WTC11 (cell line): ENCODE measurements at regions not wholly inside any gene's neighbourhood (a gene's known extent, or its start where the extent isn't known, plus 50 kb on each side); places are given as distances from the start of the nearest gene placed in this dataset.
"Not testable (repeated sequence)": the region's sequence is repeated elsewhere in the genome, so short reads cannot be mapped to it uniquely, and the experiment has no call there.

Source experiments
- ATAC-seq: fragments of 200-7000 bp; cut with Tn5 transposase; 2 replicates; pipeline ENCODE4 v1.10.0; 2021; ENCODE audit warnings: mild to moderate bottlenecking, moderate library complexity
- CTCF ChIA-PET: fragments of 300-600 bp; sonication (Branson Sonifier 250); formaldehyde crosslinking; loops from one replicate; lab custom pipeline; 2021; ENCODE audit warnings: antibody characterized with exemption; lab: Charles Lee
- POLR2A ChIA-PET: fragments of 350-600 bp; sonication (Branson Sonifier 250); formaldehyde crosslinking; loops from one replicate; lab custom pipeline; 2021; ENCODE audit warnings: antibody characterized with exemption; lab: Charles Lee
- DNase-seq: peaks from one replicate; pipeline ENCODE4 v3.0.0; 2021; ENCODE audit warnings: low spot score
- H3K27ac Mint-ChIP-seq: 2 replicates; pipeline ENCODE4 v1.8.0; 2021; ENCODE audit warnings: mixed read lengths
- H3K27me3 Mint-ChIP-seq: 2 replicates; pipeline ENCODE4 v1.8.0; 2021; ENCODE audit warnings: low read depth, mild to moderate bottlenecking, moderate library complexity, mixed read lengths
- H3K36me3 Mint-ChIP-seq: 2 replicates; pipeline ENCODE4 v1.8.0; 2021; ENCODE audit warnings: mixed read lengths
- H3K4me1 Mint-ChIP-seq: 2 replicates; pipeline ENCODE4 v1.8.0; 2022; ENCODE audit warnings: mixed read lengths
- H3K4me3 Mint-ChIP-seq: 2 replicates; pipeline ENCODE4 v1.8.0; 2021; ENCODE audit warnings: mild to moderate bottlenecking, moderate library complexity, mixed read lengths
- H3K9me3 Mint-ChIP-seq: 2 replicates; pipeline ENCODE4 v1.8.0; 2021; ENCODE audit warnings: mixed read lengths
- ATF6 ChIP-seq: sonication (generic); formaldehyde crosslinking; IDR thresholded peaks from 2 replicates; pipeline ENCODE4 v1.8.1; 2023; ENCODE audit warnings: mild to moderate bottlenecking, missing genetic modification reagents
- EMX1 ChIP-seq: fragments of 250-450 bp; sonication (Bioruptor Pico); IDR thresholded peaks from 2 replicates; pipeline ENCODE4 v1.8.0; 2021; ENCODE audit warnings: mild to moderate bottlenecking
- ETV6 ChIP-seq: sonication (generic); formaldehyde crosslinking; IDR thresholded peaks from 2 replicates; pipeline ENCODE4 v1.8.1; 2022; ENCODE audit warnings: mild to moderate bottlenecking, missing genetic modification reagents
- FOXJ3 ChIP-seq: sonication (generic); formaldehyde crosslinking; IDR thresholded peaks from 2 replicates; pipeline ENCODE4 v1.9.0; 2021; ENCODE audit warnings: missing genetic modification reagents, mild to moderate bottlenecking, borderline replicate concordance
- FOXK1 ChIP-seq: sonication (generic); formaldehyde crosslinking; IDR thresholded peaks from 2 replicates; pipeline ENCODE4 v1.8.0; 2022; ENCODE audit warnings: mild to moderate bottlenecking, moderate library complexity, missing genetic modification reagents
- FOXP1 ChIP-seq: sonication (generic); formaldehyde crosslinking; IDR thresholded peaks from 2 replicates; pipeline ENCODE4 v1.8.0; 2022; ENCODE audit warnings: missing genetic modification reagents, mild to moderate bottlenecking, moderate library complexity, borderline replicate concordance
- IRF2 ChIP-seq: sonication (generic); formaldehyde crosslinking; IDR thresholded peaks from 2 replicates; pipeline ENCODE4 v1.8.0; 2022; ENCODE audit warnings: low read depth, missing genetic modification reagents, borderline replicate concordance
- KAT7 ChIP-seq: sonication (generic); formaldehyde crosslinking; IDR thresholded peaks from 2 replicates; pipeline ENCODE4 v1.8.1; 2023; ENCODE audit warnings: missing genetic modification reagents, mild to moderate bottlenecking, borderline replicate concordance
- NFATC4 ChIP-seq: fragments of 250-450 bp; sonication (Bioruptor Pico); IDR thresholded peaks from 2 replicates; pipeline ENCODE4 v1.9.0; 2021; ENCODE audit warnings: mild to moderate bottlenecking
- NFYB ChIP-seq: sonication (generic); formaldehyde crosslinking; conservative IDR thresholded peaks from 2 replicates; pipeline ENCODE4 v1.8.0; 2022; ENCODE audit warnings: low read depth, missing genetic modification reagents
- NR1H2 ChIP-seq: sonication (generic); formaldehyde crosslinking; IDR thresholded peaks from 2 replicates; pipeline ENCODE4 v1.9.0; 2021; ENCODE audit warnings: mild to moderate bottlenecking, moderate library complexity, missing genetic modification reagents
- OVOL2 ChIP-seq: fragments of 250-450 bp; sonication (Bioruptor Pico); IDR thresholded peaks from 2 replicates; pipeline ENCODE4 v1.9.0; 2021; ENCODE audit warnings: mild to moderate bottlenecking, borderline replicate concordance
- STAT6 ChIP-seq: sonication (generic); formaldehyde crosslinking; conservative IDR thresholded peaks from 2 replicates; pipeline ENCODE4 v1.8.1; 2023; ENCODE audit warnings: mild to moderate bottlenecking, low read depth, missing genetic modification reagents, moderate library complexity
- TEAD1 ChIP-seq: sonication (generic); formaldehyde crosslinking; IDR thresholded peaks from 2 replicates; pipeline ENCODE4 v1.8.0; 2022; ENCODE audit warnings: mild to moderate bottlenecking, missing genetic modification reagents
- USF2 ChIP-seq: sonication (generic); formaldehyde crosslinking; IDR thresholded peaks from 2 replicates; pipeline ENCODE4 v1.8.1; 2023; ENCODE audit warnings: mild to moderate bottlenecking, missing genetic modification reagents, moderate library complexity
- ZNF232 ChIP-seq: sonication (generic); formaldehyde crosslinking; IDR thresholded peaks from 2 replicates; pipeline ENCODE4 v1.8.0; 2022; ENCODE audit warnings: mild to moderate bottlenecking, missing genetic modification reagents
- ZNF317 ChIP-seq: sonication (generic); formaldehyde crosslinking; IDR thresholded peaks from 2 replicates; pipeline ENCODE4 v1.8.1; 2023; ENCODE audit warnings: low read depth, mild to moderate bottlenecking, moderate library complexity, missing genetic modification reagents, borderline replicate concordance
- ZNF416 ChIP-seq: fragments of 250-450 bp; sonication (Bioruptor Pico); IDR thresholded peaks from 2 replicates; pipeline ENCODE4 v1.9.0; 2021; ENCODE audit warnings: mild to moderate bottlenecking, inconsistent platforms
- TF ChIP-seq, protein P1 (sequence below): sonication (generic); formaldehyde crosslinking; IDR thresholded peaks from 2 replicates; pipeline ENCODE4 v1.8.0; 2022; ENCODE audit warnings: missing genetic modification reagents

DNA sequence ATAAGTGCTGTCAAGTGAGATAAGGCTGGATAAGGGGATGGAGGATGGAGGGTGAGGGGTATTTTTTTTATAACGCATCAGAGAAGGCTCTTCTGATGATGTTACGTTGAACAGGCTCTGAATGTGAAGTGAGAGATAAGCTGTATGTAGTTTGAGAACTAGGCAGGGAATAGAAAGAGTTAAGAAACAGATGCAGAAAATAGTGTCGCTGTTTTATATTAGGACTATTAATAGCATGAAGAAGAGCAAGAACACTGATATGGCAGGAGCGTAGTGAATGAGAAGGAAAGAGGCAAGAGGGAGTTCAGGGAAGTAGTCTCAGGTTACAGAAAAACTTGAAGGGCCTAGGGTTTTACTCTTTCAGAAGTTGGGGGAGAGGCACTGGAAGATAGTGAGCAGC is 59.8 kb downstream of the GPR88 start (continued):
- TF ChIP-seq NR1H2 (CRISPR knock-in tag) = no peak
- TF ChIP-seq USF2 (CRISPR knock-in tag) = no peak
- TF ChIP-seq, protein P1, sequence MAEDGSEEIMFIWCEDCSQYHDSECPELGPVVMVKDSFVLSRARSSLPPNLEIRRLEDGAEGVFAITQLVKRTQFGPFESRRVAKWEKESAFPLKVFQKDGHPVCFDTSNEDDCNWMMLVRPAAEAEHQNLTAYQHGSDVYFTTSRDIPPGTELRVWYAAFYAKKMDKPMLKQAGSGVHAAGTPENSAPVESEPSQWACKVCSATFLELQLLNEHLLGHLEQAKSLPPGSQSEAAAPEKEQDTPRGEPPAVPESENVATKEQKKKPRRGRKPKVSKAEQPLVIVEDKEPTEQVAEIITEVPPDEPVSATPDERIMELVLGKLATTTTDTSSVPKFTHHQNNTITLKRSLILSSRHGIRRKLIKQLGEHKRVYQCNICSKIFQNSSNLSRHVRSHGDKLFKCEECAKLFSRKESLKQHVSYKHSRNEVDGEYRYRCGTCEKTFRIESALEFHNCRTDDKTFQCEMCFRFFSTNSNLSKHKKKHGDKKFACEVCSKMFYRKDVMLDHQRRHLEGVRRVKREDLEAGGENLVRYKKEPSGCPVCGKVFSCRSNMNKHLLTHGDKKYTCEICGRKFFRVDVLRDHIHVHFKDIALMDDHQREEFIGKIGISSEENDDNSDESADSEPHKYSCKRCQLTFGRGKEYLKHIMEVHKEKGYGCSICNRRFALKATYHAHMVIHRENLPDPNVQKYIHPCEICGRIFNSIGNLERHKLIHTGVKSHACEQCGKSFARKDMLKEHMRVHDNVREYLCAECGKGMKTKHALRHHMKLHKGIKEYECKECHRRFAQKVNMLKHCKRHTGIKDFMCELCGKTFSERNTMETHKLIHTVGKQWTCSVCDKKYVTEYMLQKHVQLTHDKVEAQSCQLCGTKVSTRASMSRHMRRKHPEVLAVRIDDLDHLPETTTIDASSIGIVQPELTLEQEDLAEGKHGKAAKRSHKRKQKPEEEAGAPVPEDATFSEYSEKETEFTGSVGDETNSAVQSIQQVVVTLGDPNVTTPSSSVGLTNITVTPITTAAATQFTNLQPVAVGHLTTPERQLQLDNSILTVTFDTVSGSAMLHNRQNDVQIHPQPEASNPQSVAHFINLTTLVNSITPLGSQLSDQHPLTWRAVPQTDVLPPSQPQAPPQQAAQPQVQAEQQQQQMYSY (CRISPR knock-in tag) = no peak
- TF ChIP-seq OVOL2 (CRISPR knock-in tag) = no peak
- no peak for TF ChIP-seq FOXK1 (CRISPR knock-in tag)
- TF ChIP-seq ETV6 (CRISPR knock-in tag) = no peak
- no peak for TF ChIP-seq ZNF317 (CRISPR knock-in tag)
- TF ChIP-seq EMX1 (CRISPR knock-in tag) = no peak

DNA sequence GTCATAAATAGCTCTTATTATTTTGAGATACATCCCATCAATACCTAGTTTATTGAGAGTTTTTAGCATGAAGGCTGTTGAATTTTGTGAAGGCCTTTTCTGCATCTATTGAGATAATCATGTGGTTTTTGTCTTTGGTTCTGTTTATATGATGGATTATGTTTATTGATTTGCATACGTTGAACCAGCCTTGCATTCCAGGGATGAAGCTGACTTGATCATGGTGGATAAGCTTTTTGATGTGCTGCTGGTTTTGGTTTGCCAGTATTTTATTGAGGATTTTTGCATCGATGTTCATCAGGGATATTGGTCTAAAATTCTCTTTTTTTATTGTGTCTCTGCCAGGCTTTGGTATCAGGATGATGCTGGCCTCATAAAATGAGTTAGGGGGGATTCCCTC is 62.4 kb downstream of the GPR88 start:
- CTCF ChIA-PET, H3K4me3 Mint-ChIP-seq, H3K27ac Mint-ChIP-seq, DNase-seq, H3K4me1 Mint-ChIP-seq, H3K27me3 Mint-ChIP-seq, POLR2A ChIA-PET, ATAC-seq: not testable (repeated sequence)
- Mint-ChIP-seq H3K9me3 (peaks cover 54% of the 10 kb centered on the region), H3K36me3 (peaks cover 18% of the 10 kb centered on the region)

DNA sequence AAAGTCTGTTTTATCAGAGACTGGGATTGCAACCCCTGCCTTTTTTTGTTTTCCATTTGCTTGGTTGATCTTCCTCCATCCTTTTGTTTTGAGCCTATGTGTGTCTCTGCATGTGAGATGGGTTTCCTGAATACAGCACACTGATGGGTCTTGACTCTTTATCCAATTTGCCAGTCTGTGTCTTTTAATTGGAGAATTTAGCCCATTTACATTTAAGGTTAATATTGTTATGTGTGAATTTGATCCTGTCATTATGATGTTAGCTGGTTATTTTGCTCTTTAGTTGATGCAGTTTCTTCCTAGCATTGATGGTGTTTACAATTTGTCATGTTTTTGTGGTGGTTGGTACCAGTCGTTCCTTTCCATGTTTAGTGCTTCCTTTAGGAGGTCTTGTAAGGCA is 64.1 kb downstream of the GPR88 start:
- H3K27me3 Mint-ChIP-seq, ATAC-seq, POLR2A ChIA-PET, H3K4me1 Mint-ChIP-seq, H3K4me3 Mint-ChIP-seq, H3K27ac Mint-ChIP-seq, DNase-seq, CTCF ChIA-PET: not testable (repeated sequence)
- peaks cover 18% of the 10 kb centered on the region for H3K36me3 Mint-ChIP-seq
- H3K9me3 Mint-ChIP-seq = peaks cover 54% of the 10 kb centered on the region

GRCh38 chr1:100604372-100604771 is 66.4 kb downstream of the GPR88 start:
- Mint-ChIP-seq H3K4me1 (no peaks in the 10 kb centered on the region), H3K9me3 (peaks cover 53% of the 10 kb centered on the region), H3K4me3 (no peak overlapping the region), H3K27me3 (peaks cover 3% of the 10 kb centered on the region), H3K36me3 (peaks cover 18% of the 10 kb centered on the region), H3K27ac (no peak overlapping the region)
- POLR2A ChIA-PET = no interaction called here
- no peak for TF ChIP-seq STAT6
- no peak for TF ChIP-seq ZNF416 (CRISPR knock-in tag)
- no peak for TF ChIP-seq NFYB
- TF ChIP-seq FOXP1 (CRISPR knock-in tag) = no peak
- TF ChIP-seq ATF6 (CRISPR knock-in tag) = no peak
- no peak for TF ChIP-seq ZNF232
- TF ChIP-seq FOXJ3 (CRISPR knock-in tag) = no peak
- TF ChIP-seq TEAD1 = no peak
- TF ChIP-seq IRF2 (CRISPR knock-in tag) = no peak
- TF ChIP-seq KAT7 (CRISPR knock-in tag) = no peak
- TF ChIP-seq FOXK1 (CRISPR knock-in tag) = no peak
- TF ChIP-seq NFATC4 = no peak
- DNase-seq (no peak), ATAC-seq (no peak)
- CTCF ChIA-PET = no interaction called here
